IPS-18c (cell line): ENCODE measurements at regions not wholly inside any gene's neighbourhood (a gene's known extent, or its start where the extent isn't known, plus 50 kb on each side); places are given as distances from the start of the nearest gene placed in this dataset.

Experiments used
- H3K4me3 ChIP-seq: 2 replicates; pipeline ENCODE4 v1.7.0; 2013; ENCODE audit warnings: low read depth, mild to moderate bottlenecking, low read length, moderate library complexity; ENCODE audit not compliant: insufficient read depth
- H3K9me3 ChIP-seq: one replicate; pipeline ENCODE4 v1.6.1; 2013; ENCODE audit warnings: mild to moderate bottlenecking, low read length, moderate library complexity; ENCODE audit not compliant: control insufficient read depth, insufficient read depth

DNA sequence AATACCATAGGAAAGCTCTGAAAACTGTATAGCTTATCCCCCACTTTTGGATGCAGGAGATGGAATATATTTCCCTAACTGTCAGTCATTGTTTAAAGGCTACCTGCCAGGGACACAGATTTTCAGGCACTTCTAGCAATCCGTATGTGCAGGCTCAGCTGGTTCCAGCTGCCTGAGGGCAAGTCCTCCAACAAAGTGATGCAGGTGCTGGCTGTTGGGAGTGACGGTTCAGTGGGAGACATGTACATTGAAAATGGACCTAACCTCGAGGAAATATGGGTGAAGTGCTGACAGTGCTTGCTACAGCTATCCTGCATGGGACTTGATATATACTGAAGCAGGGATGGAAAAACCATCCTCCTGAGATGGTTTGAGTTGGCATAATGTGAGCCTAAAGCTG lies 153.1 kb upstream of the GAP43 start:
- Histone ChIP-seq H3K9me3 (no peaks in the 10 kb centered on the region), H3K4me3 (no peak overlapping the region)

DNA sequence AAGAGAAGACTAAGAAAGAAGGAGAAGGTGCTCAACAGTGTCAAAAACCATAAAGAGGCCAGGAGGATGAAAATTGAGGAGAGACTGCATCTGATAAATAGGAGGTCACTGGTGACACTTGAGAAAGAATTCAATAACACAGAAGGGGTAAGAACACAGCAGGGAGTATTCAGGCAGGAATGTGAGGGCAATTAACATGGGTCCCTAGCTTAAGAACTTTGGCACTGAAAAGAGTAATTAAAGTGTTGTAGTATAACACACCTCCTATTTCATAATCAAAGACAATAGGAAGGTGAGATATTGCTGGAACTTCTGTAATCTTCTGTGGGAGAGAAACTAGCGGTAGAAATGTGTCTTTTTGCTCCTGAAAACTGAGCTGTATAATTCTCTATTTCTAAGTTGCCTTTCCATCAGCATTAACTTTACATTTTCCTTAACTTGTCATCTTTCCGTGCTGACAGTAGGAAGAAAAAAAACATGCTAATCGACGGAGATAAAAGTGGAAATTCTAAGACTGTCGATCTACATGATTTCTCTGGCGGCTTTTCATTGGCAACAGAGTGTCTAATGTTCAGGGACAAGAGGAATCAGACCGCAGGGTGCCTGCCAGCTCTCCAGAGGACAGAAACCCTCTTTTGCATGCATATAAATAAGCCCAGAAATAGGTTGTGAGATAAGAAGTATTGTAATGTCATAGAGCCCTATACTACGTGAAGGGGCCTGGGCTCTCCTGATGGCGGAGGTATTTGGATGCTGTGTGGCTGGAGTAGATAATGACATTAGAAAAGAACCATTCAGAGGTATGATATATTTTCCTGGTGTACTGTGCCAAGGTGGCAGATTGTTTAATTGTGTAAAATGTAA lies 147.9 kb upstream of the GAP43 start:
- Histone ChIP-seq H3K9me3 (no peaks in the 10 kb centered on the region), H3K4me3 (no peak overlapping the region)

DNA sequence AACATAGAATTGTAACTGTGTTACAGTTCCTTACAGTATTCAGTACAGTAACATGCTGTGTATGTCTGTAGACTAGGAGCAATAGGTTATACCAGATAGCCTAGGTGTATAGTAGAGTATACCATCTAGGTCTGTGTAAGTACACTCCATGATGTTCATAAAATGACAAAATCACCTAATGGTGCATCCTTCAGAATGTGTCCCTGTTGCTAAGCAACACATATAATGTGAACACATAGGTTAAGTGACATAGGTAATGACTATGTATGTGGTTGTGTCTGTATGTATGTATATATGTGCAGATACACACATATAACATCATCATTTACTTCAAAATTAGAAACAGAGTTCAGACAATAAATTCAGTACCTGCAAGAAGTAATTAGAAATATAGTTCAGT lies 146.8 kb upstream of the GAP43 start:
- Histone ChIP-seq H3K9me3 (no peaks in the 10 kb centered on the region), H3K4me3 (no peak overlapping the region)

DNA sequence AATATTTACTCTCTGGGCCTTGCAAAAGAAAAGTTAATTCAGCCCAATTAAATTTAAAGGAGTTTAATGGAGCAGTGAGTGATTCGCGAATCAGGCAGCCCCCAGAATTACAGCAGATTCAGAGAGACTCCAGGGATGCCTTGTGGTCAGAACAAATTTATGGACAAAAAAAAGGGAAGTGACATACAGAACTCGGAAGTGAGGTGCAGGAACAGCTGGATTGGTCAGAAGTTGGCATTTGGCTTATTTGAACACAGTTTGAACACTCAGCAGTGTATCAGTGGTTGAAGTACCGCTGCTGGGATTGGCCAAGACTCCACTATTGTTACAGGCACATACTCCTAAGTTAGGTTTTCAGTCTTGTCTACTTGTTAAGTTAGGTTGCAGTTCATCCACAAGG lies 145.0 kb upstream of the GAP43 start:
- Histone ChIP-seq H3K9me3 (no peaks in the 10 kb centered on the region), H3K4me3 (no peak overlapping the region)

DNA sequence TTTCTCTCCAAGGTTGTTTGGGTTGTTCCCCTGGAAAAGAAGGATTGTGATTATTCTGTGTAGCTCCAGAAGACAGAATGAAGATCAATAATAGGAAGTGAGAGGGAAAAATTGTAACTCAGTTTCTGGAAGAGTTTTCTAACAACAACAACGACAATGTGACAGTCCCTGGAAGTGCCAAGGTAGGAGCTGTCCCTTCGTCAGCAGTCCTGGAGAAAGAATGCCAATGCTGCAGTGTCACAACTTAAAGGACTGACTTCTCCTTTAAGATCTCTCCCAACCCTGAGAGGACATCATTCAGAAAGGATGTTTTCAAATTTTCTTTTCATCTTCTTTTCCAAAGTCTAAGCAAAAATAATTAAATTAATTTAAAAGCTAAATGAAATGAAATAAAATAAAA lies 136.4 kb upstream of the GAP43 start:
- Histone ChIP-seq H3K9me3 (no peaks in the 10 kb centered on the region), H3K4me3 (no peak overlapping the region)

DNA sequence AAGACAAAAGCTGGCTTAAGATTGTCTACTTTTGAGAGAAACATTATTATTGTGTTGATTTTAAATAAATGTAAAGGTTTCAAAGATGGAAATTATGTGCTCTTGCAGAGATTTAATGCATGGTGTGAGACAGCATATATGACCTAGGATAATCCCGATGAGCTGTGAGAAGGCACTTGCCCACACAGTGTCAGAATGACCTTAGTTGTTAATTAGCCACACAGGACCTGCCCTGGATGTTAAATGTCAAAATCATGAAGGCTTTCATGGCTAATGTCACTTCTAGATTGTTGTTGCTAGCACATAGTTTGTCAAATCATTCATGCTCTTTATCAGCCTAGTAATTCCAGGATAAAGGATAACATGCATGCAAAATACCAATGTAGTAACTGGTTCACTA lies 135.3 kb upstream of the GAP43 start:
- Histone ChIP-seq H3K4me3 (no peak overlapping the region), H3K9me3 (no peaks in the 10 kb centered on the region)

DNA sequence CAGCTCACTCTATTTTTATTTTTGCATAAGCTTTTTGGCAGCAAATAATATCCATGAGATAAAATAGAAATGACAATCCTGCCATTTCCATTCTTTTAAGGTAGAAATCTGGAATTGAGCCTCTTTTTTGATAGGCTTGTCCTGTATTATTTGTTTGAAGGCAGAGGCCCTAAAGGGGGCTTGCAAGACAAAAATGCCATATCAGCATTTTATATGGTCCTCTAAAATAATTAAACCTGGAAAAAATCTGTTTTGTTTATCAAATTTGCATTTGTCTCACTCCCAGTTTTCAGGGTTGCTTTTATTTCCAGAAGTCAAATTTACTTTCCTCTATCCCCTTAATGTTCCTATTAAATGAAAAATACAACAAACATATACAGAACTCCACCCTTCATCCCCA lies 134.9 kb upstream of the GAP43 start:
- H3K9me3 ChIP-seq = no peaks in the 10 kb centered on the region

DNA sequence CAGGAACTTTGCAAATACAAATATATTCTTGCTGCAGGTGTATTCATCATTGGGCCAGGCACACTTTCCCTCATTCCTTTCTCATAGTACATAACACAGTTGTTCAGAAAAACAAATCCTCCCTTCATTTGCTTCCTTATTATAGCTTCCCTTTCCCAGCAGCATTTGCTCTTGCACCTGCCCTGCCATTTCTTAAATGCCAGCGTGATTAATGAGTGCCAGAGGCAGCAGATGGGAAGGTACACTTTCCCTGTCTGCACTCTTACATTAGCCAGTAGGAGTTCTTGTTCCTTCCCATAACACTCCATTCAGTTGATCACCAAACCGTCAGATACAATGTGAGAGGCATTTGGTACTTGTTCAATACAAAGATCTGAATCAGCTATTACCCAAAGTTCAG lies 128.5 kb upstream of the GAP43 start:
- H3K9me3 ChIP-seq = no peaks in the 10 kb centered on the region

More for the DNA sequence above, 134.9 kb upstream of the GAP43 start:
- no peak overlapping the region for H3K4me3 ChIP-seq

DNA sequence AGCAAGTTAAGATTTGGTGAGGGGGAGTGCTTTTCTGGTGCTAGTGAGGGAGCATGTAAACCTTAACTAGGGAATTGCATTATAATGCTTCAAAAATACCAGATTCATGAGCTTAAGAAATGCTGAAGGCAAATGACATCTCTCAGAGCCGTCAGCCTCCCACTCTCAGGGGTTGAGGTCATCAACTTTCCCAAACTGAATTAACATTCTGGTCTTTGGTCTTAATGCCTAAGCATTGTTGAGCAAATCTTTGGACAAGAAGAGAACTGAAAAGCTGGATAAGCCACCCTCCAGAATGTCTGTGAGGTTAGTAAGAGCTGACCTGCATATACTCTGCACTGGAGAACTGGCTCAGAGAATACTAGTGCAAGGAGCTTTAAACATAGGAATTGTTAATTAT lies 124.9 kb upstream of the GAP43 start:
- no peak overlapping the region for H3K4me3 ChIP-seq
- H3K9me3 ChIP-seq = no peaks in the 10 kb centered on the region

More for the DNA sequence above, 128.5 kb upstream of the GAP43 start:
- no peak overlapping the region for H3K4me3 ChIP-seq

DNA sequence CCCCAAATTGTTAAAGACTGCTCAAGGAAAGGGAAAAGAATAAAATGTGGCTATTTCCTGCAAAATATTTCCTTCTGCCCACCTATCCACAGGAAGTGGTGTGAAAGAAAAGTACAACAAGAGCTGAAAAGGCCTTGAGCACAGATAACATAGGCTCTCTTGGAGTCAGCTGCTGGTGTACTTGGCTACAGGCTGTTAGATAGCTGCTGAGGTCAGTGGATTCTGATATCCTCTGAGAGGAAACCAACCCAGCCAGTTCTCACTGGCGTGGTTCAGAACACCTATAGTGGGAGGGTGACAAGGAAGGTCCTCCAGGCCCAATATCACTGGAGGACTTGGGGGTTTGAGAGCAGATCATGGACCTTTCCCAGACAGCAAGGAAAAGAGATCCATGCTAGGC lies 124.4 kb upstream of the GAP43 start:
- no peaks in the 10 kb centered on the region for H3K9me3 ChIP-seq
- no peak overlapping the region for H3K4me3 ChIP-seq

DNA sequence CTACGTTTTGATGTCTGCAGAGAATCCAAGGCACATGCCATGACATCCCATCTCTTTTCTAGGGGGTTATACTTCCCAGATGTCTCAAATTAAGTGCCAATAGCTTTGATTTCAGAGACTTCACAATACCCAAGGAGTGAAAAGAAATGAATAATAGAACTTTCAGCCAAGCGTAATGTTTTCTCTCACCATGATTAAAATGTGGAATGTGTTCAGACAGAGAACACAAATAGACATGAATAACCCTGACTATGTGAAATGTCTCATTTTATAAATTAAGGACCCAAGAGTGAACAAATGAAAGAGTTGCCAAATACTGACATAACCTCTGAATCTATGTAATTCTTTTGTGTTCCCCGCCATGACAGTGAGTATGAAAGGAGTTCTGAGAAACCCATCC lies 123.6 kb upstream of the GAP43 start:
- H3K4me3 ChIP-seq = no peak overlapping the region
- no peaks in the 10 kb centered on the region for H3K9me3 ChIP-seq

DNA sequence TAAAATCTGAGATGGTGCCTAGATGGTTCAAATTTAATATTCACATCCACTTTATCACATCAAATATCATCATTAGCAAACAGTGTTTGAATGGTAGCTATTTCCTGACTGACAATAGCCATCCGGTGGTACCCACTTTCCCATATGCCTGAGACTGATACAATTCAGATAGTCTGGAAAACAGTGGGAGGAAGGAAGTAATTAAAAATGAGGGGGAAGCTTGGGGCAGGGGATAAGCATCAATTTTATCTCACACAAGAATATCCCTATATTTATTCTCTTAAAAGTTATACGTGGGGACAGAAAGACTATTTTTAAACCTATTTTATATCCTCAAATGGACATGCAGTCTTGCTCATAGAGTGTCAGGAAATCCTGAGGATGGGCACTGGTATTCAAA lies 122.5 kb upstream of the GAP43 start:
- Histone ChIP-seq H3K4me3 (no peak overlapping the region), H3K9me3 (peaks cover 2% of the 10 kb centered on the region)

DNA sequence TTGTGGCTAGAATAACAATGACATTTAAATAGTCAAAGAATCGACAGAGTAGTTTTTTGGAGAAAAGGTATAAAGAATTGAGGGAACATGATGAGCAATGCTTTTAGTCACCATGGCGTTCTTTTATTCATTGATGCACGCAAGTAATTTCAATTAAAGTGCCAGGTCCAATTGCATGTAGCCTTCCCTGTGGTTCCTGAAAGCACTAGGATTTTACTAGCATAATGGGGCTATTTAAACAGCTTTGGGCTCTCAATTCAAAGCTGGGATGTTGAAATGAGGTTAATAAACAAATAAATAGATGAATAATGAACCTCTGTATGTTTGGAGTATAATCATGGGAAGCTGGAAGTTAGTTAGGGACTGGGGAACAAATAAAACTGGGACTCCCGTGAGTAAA lies 121.2 kb upstream of the GAP43 start:
- Histone ChIP-seq H3K4me3 (no peak overlapping the region), H3K9me3 (peaks cover 4% of the 10 kb centered on the region)

DNA sequence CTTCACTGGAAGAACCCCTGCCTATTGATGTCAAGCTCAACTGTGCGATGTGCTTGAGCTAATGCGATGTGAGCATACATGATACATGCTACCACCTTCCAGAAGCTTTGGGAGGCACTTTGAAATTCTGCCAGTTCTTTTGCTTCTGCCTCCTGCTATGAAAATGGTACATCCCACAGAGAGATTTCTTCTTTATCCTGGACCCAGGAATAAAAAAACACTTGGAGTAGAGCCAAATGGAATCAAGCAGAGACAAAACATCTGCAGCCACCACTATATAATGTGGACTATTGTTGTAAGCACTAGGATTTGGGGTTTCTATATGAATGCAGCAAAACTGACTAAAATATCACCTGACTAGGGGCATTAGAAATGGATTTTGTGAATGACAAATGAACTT lies 119.9 kb upstream of the GAP43 start:
- no peak overlapping the region for H3K4me3 ChIP-seq
- H3K9me3 ChIP-seq = peaks cover 4% of the 10 kb centered on the region

DNA sequence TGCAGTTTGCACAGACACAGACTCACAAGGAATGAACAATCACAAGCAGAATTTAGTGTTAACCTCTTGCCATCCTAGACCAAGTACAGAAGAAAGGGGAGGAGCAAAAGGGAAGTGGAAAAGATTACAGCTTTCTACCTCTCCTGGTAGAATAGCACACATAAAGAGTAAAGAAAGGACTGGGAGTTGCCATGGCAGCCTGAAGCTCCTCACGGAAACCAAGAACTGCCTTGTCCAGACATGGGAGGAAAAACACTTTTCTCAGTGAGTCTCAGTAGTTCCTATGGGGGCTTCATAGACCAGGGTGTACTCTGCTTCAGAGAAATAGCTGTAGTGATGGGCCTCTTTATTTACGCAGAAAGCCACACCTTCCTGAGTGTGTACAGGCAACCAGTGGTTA lies 114.7 kb upstream of the GAP43 start:
- H3K4me3 ChIP-seq = no peak overlapping the region

DNA sequence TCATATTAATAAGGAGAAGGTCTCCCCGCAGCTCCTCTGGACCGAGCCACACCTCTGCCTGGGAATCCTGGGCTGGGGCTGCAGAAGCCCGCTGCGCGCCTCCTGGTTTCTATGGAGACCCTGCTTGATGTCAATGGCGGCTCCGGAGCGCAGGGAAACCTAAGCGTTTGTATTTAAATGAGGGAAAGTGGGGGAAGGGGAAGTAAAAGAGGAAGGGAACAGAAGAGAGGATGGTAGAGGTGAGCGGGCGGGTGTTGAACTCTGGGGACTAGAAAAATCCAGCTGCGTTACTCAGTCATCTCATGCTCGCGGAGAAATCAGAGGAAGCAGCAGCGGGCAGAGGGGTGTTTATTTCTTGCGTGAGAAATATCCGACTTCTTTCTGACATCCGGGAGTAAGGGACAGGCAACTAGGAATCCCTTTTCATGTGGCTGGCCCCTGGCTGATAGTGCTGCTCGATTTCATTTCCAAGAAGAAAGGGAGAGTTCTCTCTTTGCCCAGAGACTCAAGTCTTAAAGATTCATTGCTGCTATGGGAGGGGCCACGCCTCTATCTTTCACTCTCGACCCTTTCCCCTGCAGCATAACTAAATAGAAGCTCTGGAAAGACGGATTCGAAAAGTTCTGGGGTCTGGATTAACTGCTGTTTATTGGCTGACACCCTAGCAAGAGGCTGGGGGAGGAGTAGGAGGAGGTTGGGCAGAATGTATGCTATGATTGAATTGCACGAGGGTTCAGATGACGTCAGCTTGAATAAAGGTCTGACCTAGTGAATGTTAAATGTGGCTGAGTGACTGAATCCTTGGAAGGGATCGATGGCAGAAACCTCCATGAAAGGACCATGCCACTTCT lies 110.5 kb upstream of the GAP43 start:
- no peaks in the 10 kb centered on the region for H3K9me3 ChIP-seq
- peak overlapping the region; percentile 64 for H3K4me3 ChIP-seq

More for the DNA sequence above, 114.7 kb upstream of the GAP43 start:
- peaks cover 4% of the 10 kb centered on the region for H3K9me3 ChIP-seq

DNA sequence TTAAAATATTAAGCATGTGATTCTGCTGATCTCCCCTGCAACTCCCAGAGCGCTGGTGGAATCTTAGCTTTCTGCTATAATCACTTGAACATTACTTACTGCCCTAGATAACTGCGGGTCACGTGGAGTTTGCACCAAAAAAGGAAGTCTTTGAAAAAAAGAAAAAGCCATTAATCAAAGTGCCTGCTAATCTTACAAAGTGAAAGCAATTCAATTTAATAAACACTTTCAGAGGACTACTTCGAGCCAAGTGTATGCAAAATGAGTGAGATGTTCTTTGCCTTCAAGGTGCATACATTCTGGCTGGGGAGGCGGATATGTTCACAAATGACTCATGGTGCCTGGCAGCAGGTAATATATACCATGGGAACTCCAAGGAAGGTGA lies 109.9 kb upstream of the GAP43 start:
- Histone ChIP-seq H3K4me3 (peak overlapping the region; percentile 64; the same call in 1 of the 2 replicates), H3K9me3 (no peaks in the 10 kb centered on the region)

DNA sequence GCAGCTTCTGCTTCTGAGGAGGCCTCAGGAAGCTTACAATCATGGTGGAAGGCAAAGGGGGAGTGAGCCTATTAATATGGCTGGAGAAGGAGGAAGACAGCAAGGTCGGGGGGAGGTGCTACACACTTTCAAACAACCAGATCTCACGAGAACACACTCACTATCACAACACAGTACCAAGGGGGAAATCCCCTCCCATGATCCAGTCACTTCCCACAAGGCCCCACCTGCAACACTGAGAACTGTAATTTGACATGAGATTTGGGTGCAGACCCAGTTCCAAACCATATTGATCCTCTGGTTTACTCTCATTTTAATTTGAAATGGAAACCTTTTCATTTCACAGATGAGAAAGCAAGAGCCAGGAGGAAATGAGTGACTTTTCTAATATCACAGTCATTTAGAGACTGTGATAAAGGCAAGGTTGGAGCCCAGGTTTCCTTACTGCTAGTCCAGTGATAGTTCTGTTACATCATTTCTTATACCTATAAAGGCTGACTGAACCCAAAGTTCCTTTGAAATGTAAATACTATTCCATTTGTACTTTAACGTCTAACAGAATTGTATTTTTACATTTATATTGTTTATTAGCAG lies 105.8 kb upstream of the GAP43 start:
- H3K4me3 ChIP-seq = no peak overlapping the region
- H3K9me3 ChIP-seq = no peaks in the 10 kb centered on the region
